NT2/D1 (cell line): ENCODE measurements at regions not wholly inside any gene's neighbourhood (a gene's known extent, or its start where the extent isn't known, plus 50 kb on each side); places are given as distances from the start of the nearest gene placed in this dataset.

ENCODE experiments used
- DNase-seq: peaks from one replicate; pipeline ENCODE4 v3.0.0-alpha.2; 2011; ENCODE audit warnings: low read depth, low spot score
- H3K27me3 ChIP-seq: 2 replicates; pipeline ENCODE4 v1.6.0; 2011; ENCODE audit warnings: mild to moderate bottlenecking; ENCODE audit not compliant: insufficient read length, insufficient read depth
- H3K36me3 ChIP-seq: 2 replicates; pipeline ENCODE4 v1.6.1; 2011; ENCODE audit warnings: mild to moderate bottlenecking, low read length, mixed read lengths; ENCODE audit not compliant: insufficient read depth, insufficient read length
- H3K4me1 ChIP-seq: 2 replicates; pipeline ENCODE4 v1.5.1; 2011; ENCODE audit not compliant: insufficient read depth, insufficient read length
- H3K4me3 ChIP-seq: 2 replicates; pipeline ENCODE4 v1.5.1; 2011; ENCODE audit warnings: low read depth; ENCODE audit not compliant: insufficient read length
- H3K9ac ChIP-seq: 2 replicates; pipeline ENCODE4 v1.6.0; 2011; ENCODE audit warnings: low read depth; ENCODE audit not compliant: insufficient read length
- H3K9me3 ChIP-seq: 2 replicates; pipeline ENCODE4 v1.5.1; 2011; ENCODE audit warnings: mild to moderate bottlenecking, low read length; ENCODE audit not compliant: insufficient read depth
- SUZ12 ChIP-seq: IDR thresholded peaks from 2 replicates; pipeline ENCODE4 v1.6.1; 2011; ENCODE audit not compliant: insufficient read length, insufficient read depth; ENCODE audit errors: extremely low read depth
- YY1 ChIP-seq: IDR thresholded peaks from 2 replicates; pipeline ENCODE4 v1.6.1; 2011; ENCODE audit not compliant: insufficient read length, insufficient read depth
- ZNF274 ChIP-seq: IDR thresholded peaks from 2 replicates; pipeline ENCODE4 v1.6.1; 2011; ENCODE audit warnings: mild to moderate bottlenecking, low read depth, low read length

GRCh38 chr16:56022818-56023217 lies 147.6 kb upstream of the CES5A start:
- H3K9me3 ChIP-seq = no peaks in the 10 kb centered on the region
- H3K4me3 ChIP-seq = no peak overlapping the region
- DNase-seq = no peak
- H3K4me1 ChIP-seq = no peaks in the 10 kb centered on the region
- H3K9ac ChIP-seq = no peak overlapping the region
- no peaks in the 10 kb centered on the region for H3K36me3 ChIP-seq
- TF ChIP-seq YY1 = no peak
- TF ChIP-seq ZNF274 = no peak
- no peak for TF ChIP-seq SUZ12
- H3K27me3 ChIP-seq = peaks cover 16% of the 10 kb centered on the region

DNA sequence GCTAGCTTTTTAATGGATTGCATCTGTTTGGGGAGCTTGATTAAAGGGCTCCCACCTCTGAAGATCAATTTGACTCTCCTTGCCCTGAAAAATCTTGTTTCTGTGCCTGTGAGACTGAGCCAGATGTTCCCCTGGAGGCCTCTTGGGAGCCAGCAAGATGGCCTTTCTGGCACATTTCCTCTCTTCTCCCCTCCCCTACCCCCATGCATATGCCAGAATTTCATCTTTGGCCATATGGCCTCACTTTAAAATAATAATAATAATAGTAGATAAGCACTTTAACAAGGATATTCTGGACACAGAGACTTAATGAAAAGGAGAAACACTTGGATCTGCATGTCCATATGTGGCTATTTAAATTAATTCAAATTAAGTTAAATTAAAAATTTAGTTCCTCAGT lies 144.1 kb upstream of the CES5A start:
- DNase-seq = no peak

DNA sequence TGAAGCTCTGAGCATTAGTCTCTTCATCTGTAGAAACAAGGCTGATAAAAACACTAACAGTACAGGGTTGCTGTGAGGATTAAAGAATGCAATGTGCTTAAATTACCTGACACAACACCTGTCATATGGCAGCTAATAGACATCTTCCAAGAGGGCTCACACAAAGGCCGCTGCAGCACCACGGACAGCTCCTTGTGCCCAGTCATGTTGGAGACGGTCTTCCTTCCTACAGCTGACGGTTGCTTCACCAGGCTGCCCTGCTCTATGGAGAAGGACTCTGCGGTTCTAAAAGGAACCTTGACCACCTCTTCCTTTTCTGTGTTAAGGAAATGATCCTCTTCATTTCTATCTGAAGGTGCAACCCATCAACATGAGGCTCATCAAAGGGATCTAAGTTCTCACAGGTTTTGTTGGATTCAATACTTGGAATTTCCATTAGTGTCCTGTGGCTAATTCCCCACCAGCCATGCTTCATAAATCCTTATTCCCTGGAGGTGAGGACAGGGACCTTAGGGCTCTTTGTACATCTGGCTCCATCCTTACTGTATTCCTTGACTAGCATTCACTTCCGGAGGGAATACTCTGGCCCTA lies 138.9 kb upstream of the CES5A start:
- no peak overlapping the region for H3K4me3 ChIP-seq
- H3K36me3 ChIP-seq = no peaks in the 10 kb centered on the region
- TF ChIP-seq SUZ12 (no peak), YY1 (no peak), ZNF274 (no peak)
- H3K4me1 ChIP-seq = no peaks in the 10 kb centered on the region
- H3K9ac ChIP-seq = no peak overlapping the region
- H3K27me3 ChIP-seq = peaks cover 63% of the 10 kb centered on the region
- DNase-seq = peak; percentile 57
- H3K9me3 ChIP-seq = no peaks in the 10 kb centered on the region

More for the DNA sequence above, 144.1 kb upstream of the CES5A start:
- Histone ChIP-seq H3K36me3 (no peaks in the 10 kb centered on the region), H3K9me3 (no peaks in the 10 kb centered on the region), H3K27me3 (peaks cover 45% of the 10 kb centered on the region), H3K9ac (no peak overlapping the region), H3K4me1 (no peaks in the 10 kb centered on the region), H3K4me3 (no peak overlapping the region)
- TF ChIP-seq YY1 (no peak), ZNF274 (no peak), SUZ12 (no peak)

DNA sequence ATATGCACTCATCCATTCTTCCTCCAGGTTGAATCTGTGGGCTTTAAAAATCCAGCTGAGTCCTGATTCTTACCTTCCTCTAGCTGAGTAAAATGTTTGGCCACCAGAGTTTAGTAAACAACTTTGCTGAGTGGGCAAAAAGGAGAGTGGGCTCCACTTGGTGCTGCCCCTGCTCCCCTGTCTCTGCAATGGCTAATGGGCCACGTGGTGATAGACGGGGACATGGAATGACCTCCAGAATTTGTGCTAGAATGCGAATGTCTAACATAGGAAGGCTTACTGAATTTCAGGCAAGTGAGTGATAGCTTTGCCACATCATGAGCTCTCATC lies 137.3 kb upstream of the CES5A start:
- DNase-seq = no peak

DNA sequence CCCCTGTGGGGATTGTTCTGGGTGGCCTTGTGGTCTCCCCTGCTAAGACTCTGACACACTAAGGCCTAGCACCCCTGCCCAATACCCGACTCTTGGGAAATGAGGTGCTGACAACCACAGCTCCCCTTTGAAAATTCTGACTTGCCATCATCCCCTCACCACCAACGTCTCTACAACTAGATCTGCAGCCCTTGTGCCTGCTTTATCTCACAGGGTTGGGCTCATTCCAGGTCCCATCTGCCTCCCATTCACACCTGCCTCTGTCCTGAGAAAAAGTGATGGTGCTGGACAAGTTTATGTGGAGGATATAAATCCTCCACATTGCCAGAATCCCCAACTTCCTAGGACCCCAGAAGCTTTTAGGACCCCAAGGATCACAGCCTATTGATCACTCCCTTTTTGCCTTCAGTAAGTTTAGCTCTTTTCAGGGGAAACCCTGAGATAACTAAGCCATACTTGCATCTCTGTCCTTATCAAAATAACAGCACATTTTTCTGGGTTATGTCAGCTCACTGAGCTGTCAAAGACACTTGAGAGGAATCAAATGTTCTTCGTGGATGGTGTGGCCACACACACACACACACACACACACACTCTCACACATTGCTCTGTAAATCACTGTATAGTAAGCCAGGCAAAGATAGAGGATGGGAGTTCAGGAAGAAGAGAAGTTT lies 136.8 kb upstream of the CES5A start:
- TF ChIP-seq SUZ12 (no peak), YY1 (no peak), ZNF274 (no peak)
- no peak overlapping the region for H3K4me3 ChIP-seq
- H3K4me1 ChIP-seq = no peaks in the 10 kb centered on the region
- no peak overlapping the region for H3K9ac ChIP-seq
- no peaks in the 10 kb centered on the region for H3K36me3 ChIP-seq
- no peak for DNase-seq
- no peaks in the 10 kb centered on the region for H3K9me3 ChIP-seq
- peaks cover 44% of the 10 kb centered on the region for H3K27me3 ChIP-seq

More for the DNA sequence above, 137.3 kb upstream of the CES5A start:
- H3K36me3 ChIP-seq = no peaks in the 10 kb centered on the region
- TF ChIP-seq YY1 (no peak), SUZ12 (no peak), ZNF274 (no peak)
- H3K27me3 ChIP-seq = peaks cover 48% of the 10 kb centered on the region
- no peak overlapping the region for H3K9ac ChIP-seq
- no peak overlapping the region for H3K4me3 ChIP-seq
- H3K4me1 ChIP-seq = no peaks in the 10 kb centered on the region
- no peaks in the 10 kb centered on the region for H3K9me3 ChIP-seq

GRCh38 chr16:56005958-56006357 lies 130.8 kb upstream of the CES5A start:
- Histone ChIP-seq H3K4me3 (no peak overlapping the region), H3K9ac (no peak overlapping the region), H3K27me3 (peaks cover 3% of the 10 kb centered on the region), H3K4me1 (no peaks in the 10 kb centered on the region), H3K9me3 (no peaks in the 10 kb centered on the region), H3K36me3 (no peaks in the 10 kb centered on the region)
- TF ChIP-seq SUZ12 = no peak
- no peak for TF ChIP-seq ZNF274
- no peak for DNase-seq

DNA sequence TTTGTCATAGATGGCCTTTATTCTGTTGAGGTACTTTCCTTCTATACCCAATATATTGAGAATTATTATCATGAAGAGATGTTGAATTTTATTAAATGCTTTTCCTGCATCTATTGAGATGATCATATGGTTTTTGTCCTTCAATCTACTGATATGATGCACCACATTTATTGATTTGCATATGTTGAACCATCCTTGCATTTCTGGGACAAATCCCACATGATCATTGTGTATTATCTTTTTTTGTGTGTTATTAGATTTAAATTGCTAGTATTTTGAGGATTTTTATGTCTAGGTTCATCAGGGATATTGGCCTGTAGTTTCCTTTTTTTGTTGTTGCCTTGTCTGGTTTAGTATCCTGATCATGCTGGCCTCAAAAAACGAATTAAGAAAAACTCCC lies 124.5 kb upstream of the CES5A start:
- Histone ChIP-seq H3K27me3 (no peaks in the 10 kb centered on the region), H3K4me1 (no peaks in the 10 kb centered on the region), H3K9me3 (0 out of 2 replicates have a peak, but pooled peaks cover 4% of the 10 kb centered on the region), H3K4me3 (no peak overlapping the region), H3K9ac (no peak overlapping the region), H3K36me3 (no peaks in the 10 kb centered on the region)
- no peak for TF ChIP-seq ZNF274
- TF ChIP-seq YY1 = no peak
- no peak for TF ChIP-seq SUZ12
- DNase-seq = no peak
